K562 (cell line): ENCODE measurements at regions not wholly inside any gene's neighbourhood (a gene's known extent, or its start where the extent isn't known, plus 50 kb on each side); places are given as distances from the start of the nearest gene placed in this dataset.

Source experiments
- ARID4B ChIP-seq: sonication (generic); formaldehyde crosslinking; IDR thresholded peaks from 2 replicates; pipeline ENCODE4 v1.8.0; 2022; ENCODE audit warnings: mild to moderate bottlenecking, missing genetic modification reagents
- CXXC5 ChIP-seq: fragments of 250-450 bp; sonication (Bioruptor Pico); IDR thresholded peaks from 2 replicates; pipeline ENCODE4 v1.8.0; 2022; ENCODE audit warnings: inconsistent platforms, mild to moderate bottlenecking, moderate library complexity
- EHMT2 ChIP-seq: fragments of 450-650 bp; IDR thresholded peaks from 2 replicates; pipeline ENCODE4 v1.6.1; 2018; ENCODE audit warnings: antibody characterized with exemption
- FOXA1 ChIP-seq: fragments of 450-650 bp; IDR thresholded peaks from 2 replicates; pipeline ENCODE4 v1.6.1; 2016; ENCODE audit warnings: mild to moderate bottlenecking, borderline replicate concordance
- HDAC8 ChIP-seq: fragments of 450-650 bp; IDR thresholded peaks from 2 replicates; pipeline ENCODE4 v1.6.1; 2016; ENCODE audit warnings: mild to moderate bottlenecking, missing genetic modification characterization, moderate library complexity, missing compliant biosample characterization
- KLF1 ChIP-seq: fragments of 450-650 bp; IDR thresholded peaks from 2 replicates; pipeline ENCODE4 v1.6.1; 2016; ENCODE audit warnings: missing genetic modification characterization, missing compliant biosample characterization
- MYC ChIP-seq, 2 experiments: fragments of 250-450 bp in 1 of 2; sonication (Bioruptor Pico) in 1 of 2; IDR thresholded peaks; 2 replicates each; pipeline versions ENCODE4 v1.5.1 to v1.6.1; 2012 to 2021; ENCODE audit warnings: low read depth in 2 of 2, borderline replicate concordance in 1 of 2, improper control_type of control experiment in 1 of 2, low read length in 1 of 2, mild to moderate bottlenecking in 1 of 2, moderate library complexity in 1 of 2
- RBM39 ChIP-seq: fragments of 200-400 bp; formaldehyde crosslinking; optimal IDR thresholded peaks from 2 replicates; pipeline ENCODE3; 2018; ENCODE audit warnings: low read depth, low read length
- SIN3A ChIP-seq, 2 experiments: fragments of 150-350 bp in 1 of 2; IDR thresholded peaks; 2 replicates each; pipeline ENCODE4 v1.6.1; 2011 to 2016; ENCODE audit warnings: borderline replicate concordance in 2 of 2, low read depth in 2 of 2, low read length in 2 of 2, mild to moderate bottlenecking in 2 of 2, moderate library complexity in 2 of 2; ENCODE audit not compliant: control insufficient read depth in 1 of 2
- SMC3 ChIP-seq: conservative IDR thresholded peaks from 2 replicates; pipeline ENCODE4 v1.6.1; 2011; ENCODE audit warnings: low read depth, low read length, improper control_type of control experiment; ENCODE audit not compliant: insufficient read depth
- TAF9B ChIP-seq: fragments of 450-650 bp; IDR thresholded peaks from 2 replicates; pipeline ENCODE4 v1.6.1; 2018; ENCODE audit warnings: mild to moderate bottlenecking; ENCODE audit not compliant: partially characterized antibody
- THAP7 ChIP-seq: fragments of 250-450 bp; sonication (Bioruptor Pico); IDR thresholded peaks from 2 replicates; pipeline ENCODE4 v1.5.0; 2021
- TSHZ1 ChIP-seq: fragments of 250-450 bp; sonication (Bioruptor Pico); IDR thresholded peaks from 2 replicates; pipeline ENCODE4 v1.4.0; 2020; ENCODE audit warnings: mild to moderate bottlenecking, moderate library complexity
- ZKSCAN3 ChIP-seq: fragments of 250-450 bp; sonication (Bioruptor Pico); IDR thresholded peaks from 2 replicates; pipeline ENCODE4 v1.4.0; 2020
- ZNF133 ChIP-seq: fragments of 250-450 bp; sonication (Bioruptor Pico); IDR thresholded peaks from 2 replicates; pipeline ENCODE4 v1.4.0; 2020; ENCODE audit warnings: mild to moderate bottlenecking
- ZNF639 ChIP-seq, 2 experiments: fragments of 200-800 bp in 1 of 2; sonication (Bioruptor generic) in 1 of 2; sonication (generic) in 1 of 2; formaldehyde crosslinking in 1 of 2; IDR thresholded peaks in 1 of 2; conservative IDR thresholded peaks in 1 of 2; 2 replicates each; pipeline versions ENCODE4 v1.5.0 to v1.6.1; 2016 to 2020; ENCODE audit warnings: missing compliant biosample characterization in 1 of 2, missing genetic modification characterization in 1 of 2, missing genetic modification reagents in 1 of 2
- ZSCAN29 ChIP-seq: fragments of 450-650 bp; IDR thresholded peaks from 2 replicates; pipeline ENCODE4 v1.6.1; 2017

GRCh38 chr6:14476793-14477531 lies 359.4 kb downstream of the CD83 start (continued):
- TF ChIP-seq TAF9B (peak; percentile 75), FOXA1 (no peak), RBM39 (no peak), ZSCAN29 (no peak), ZNF133 (no peak), SIN3A (IDR thresholded peaks at IDR 0.05; ENCODE audit: borderline replicate concordance in 2 of 2, control insufficient read depth in 1 of 2, low read depth in 2 of 2, low read length in 2 of 2) (no peak), MYC (IDR thresholded peaks at IDR 0.05; ENCODE audit: low read depth, low read length) (peak; percentile 86; the same call in 1 of the 2 replicates), MYC (CRISPR knock-in tag; IDR thresholded peaks at IDR 0.05; ENCODE audit: borderline replicate concordance, low read depth) (no peak), CXXC5 (peak; percentile 96), TSHZ1 (no peak), HDAC8 (tag) (0 out of 2 replicates have a peak, but pooled peaks have one; percentile 31), EHMT2 (peak; percentile 69), KLF1 (tag) (no peak), ZNF639 (CRISPR knock-in tag; conservative IDR thresholded peaks at IDR 0.05 in 1 of 2, IDR thresholded peaks at IDR 0.05 in 1 of 2) (peak in 1 of 2 experiments; percentile 87; a peak in 2 of 4 replicates), ZKSCAN3 (CRISPR knock-in tag) (no peak), SMC3 (peak; percentile 22; the same call in 1 of the 2 replicates), THAP7 (CRISPR knock-in tag) (no peak), ARID4B (CRISPR knock-in tag) (no peak)
